ENCODE measurements at regions not wholly inside any gene's neighbourhood (a gene's known extent, or its start where the extent isn't known, plus 50 kb on each side); places are given as distances from the start of the nearest gene placed in this dataset.

- ATAC-seq: no peak
- no peak for TF ChIP-seq ZFP30 (CRISPR knock-in tag; IDR thresholded peaks at IDR 0.05)
- no peak for TF ChIP-seq RARB (CRISPR knock-in tag; IDR thresholded peaks at IDR 0.05)
- TF ChIP-seq, protein P1, sequence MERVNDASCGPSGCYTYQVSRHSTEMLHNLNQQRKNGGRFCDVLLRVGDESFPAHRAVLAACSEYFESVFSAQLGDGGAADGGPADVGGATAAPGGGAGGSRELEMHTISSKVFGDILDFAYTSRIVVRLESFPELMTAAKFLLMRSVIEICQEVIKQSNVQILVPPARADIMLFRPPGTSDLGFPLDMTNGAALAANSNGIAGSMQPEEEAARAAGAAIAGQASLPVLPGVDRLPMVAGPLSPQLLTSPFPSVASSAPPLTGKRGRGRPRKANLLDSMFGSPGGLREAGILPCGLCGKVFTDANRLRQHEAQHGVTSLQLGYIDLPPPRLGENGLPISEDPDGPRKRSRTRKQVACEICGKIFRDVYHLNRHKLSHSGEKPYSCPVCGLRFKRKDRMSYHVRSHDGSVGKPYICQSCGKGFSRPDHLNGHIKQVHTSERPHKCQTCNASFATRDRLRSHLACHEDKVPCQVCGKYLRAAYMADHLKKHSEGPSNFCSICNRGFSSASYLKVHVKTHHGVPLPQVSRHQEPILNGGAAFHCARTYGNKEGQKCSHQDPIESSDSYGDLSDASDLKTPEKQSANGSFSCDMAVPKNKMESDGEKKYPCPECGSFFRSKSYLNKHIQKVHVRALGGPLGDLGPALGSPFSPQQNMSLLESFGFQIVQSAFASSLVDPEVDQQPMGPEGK (CRISPR knock-in tag; IDR thresholded peaks at IDR 0.05; ENCODE audit: borderline replicate concordance): no peak
- TF ChIP-seq, protein P2, sequence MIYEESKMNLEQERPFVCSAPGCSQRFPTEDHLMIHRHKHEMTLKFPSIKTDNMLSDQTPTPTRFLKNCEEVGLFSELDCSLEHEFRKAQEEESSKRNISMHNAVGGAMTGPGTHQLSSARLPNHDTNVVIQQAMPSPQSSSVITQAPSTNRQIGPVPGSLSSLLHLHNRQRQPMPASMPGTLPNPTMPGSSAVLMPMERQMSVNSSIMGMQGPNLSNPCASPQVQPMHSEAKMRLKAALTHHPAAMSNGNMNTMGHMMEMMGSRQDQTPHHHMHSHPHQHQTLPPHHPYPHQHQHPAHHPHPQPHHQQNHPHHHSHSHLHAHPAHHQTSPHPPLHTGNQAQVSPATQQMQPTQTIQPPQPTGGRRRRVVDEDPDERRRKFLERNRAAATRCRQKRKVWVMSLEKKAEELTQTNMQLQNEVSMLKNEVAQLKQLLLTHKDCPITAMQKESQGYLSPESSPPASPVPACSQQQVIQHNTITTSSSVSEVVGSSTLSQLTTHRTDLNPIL (CRISPR knock-in tag; IDR thresholded peaks at IDR 0.05; ENCODE audit: low read depth): no peak
- no peak for TF ChIP-seq ZFP3 (CRISPR knock-in tag; IDR thresholded peaks at IDR 0.05)
- TF ChIP-seq OSR1 (CRISPR knock-in tag; IDR thresholded peaks at IDR 0.05): no peak
- TF ChIP-seq ESRRG (CRISPR knock-in tag; IDR thresholded peaks at IDR 0.05): no peak
Observed at GRCh38 chr15:94607176-94607654, 375.9 kb downstream of the MCTP2 start.

- no peak for ATAC-seq
- TF ChIP-seq ZNF565 (CRISPR knock-in tag; conservative IDR thresholded peaks at IDR 0.05; ENCODE audit: low read depth) (no peak), CSDC2 (CRISPR knock-in tag; IDR thresholded peaks at IDR 0.05) (no peak), ISL1 (CRISPR knock-in tag; IDR thresholded peaks at IDR 0.05) (no peak), PPARA (CRISPR knock-in tag; IDR thresholded peaks at IDR 0.05; ENCODE audit: borderline replicate concordance) (no peak), ZNF70 (CRISPR knock-in tag; IDR thresholded peaks at IDR 0.05) (no peak), RARB (CRISPR knock-in tag; IDR thresholded peaks at IDR 0.05) (no peak), ZFP30 (CRISPR knock-in tag; IDR thresholded peaks at IDR 0.05) (no peak), GLIS3 (CRISPR knock-in tag; IDR thresholded peaks at IDR 0.05) (no peak), OSR1 (CRISPR knock-in tag; IDR thresholded peaks at IDR 0.05) (no peak), ZFP3 (CRISPR knock-in tag; IDR thresholded peaks at IDR 0.05) (no peak), ESRRG (CRISPR knock-in tag; IDR thresholded peaks at IDR 0.05) (no peak), POU6F1 (CRISPR knock-in tag; IDR thresholded peaks at IDR 0.05; ENCODE audit: borderline replicate concordance, low read depth) (no peak)
- TF ChIP-seq, protein P1 (CRISPR knock-in tag; IDR thresholded peaks at IDR 0.05; ENCODE audit: borderline replicate concordance): no peak
- TF ChIP-seq, protein P2 (CRISPR knock-in tag; IDR thresholded peaks at IDR 0.05; ENCODE audit: low read depth): no peak
- TF ChIP-seq, protein P3, sequence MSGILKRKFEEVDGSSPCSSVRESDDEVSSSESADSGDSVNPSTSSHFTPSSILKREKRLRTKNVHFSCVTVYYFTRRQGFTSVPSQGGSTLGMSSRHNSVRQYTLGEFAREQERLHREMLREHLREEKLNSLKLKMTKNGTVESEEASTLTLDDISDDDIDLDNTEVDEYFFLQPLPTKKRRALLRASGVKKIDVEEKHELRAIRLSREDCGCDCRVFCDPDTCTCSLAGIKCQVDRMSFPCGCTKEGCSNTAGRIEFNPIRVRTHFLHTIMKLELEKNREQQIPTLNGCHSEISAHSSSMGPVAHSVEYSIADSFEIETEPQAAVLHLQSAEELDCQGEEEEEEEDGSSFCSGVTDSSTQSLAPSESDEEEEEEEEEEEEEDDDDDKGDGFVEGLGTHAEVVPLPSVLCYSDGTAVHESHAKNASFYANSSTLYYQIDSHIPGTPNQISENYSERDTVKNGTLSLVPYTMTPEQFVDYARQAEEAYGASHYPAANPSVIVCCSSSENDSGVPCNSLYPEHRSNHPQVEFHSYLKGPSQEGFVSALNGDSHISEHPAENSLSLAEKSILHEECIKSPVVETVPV (CRISPR knock-in tag; IDR thresholded peaks at IDR 0.05): no peak
- TF ChIP-seq, protein P4, sequence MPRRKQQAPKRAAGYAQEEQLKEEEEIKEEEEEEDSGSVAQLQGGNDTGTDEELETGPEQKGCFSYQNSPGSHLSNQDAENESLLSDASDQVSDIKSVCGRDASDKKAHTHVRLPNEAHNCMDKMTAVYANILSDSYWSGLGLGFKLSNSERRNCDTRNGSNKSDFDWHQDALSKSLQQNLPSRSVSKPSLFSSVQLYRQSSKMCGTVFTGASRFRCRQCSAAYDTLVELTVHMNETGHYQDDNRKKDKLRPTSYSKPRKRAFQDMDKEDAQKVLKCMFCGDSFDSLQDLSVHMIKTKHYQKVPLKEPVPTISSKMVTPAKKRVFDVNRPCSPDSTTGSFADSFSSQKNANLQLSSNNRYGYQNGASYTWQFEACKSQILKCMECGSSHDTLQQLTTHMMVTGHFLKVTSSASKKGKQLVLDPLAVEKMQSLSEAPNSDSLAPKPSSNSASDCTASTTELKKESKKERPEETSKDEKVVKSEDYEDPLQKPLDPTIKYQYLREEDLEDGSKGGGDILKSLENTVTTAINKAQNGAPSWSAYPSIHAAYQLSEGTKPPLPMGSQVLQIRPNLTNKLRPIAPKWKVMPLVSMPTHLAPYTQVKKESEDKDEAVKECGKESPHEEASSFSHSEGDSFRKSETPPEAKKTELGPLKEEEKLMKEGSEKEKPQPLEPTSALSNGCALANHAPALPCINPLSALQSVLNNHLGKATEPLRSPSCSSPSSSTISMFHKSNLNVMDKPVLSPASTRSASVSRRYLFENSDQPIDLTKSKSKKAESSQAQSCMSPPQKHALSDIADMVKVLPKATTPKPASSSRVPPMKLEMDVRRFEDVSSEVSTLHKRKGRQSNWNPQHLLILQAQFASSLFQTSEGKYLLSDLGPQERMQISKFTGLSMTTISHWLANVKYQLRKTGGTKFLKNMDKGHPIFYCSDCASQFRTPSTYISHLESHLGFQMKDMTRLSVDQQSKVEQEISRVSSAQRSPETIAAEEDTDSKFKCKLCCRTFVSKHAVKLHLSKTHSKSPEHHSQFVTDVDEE (CRISPR knock-in tag; IDR thresholded peaks at IDR 0.05): no peak
Observed at GRCh38 chr15:94610069-94610468, 378.7 kb downstream of the MCTP2 start.

Measured in SK-N-SH treated with all-trans-retinoic acid at 6 μM for 48 hours (cell line).